Gastrocnemius medialis (tissue), 4 donors: ENCODE measurements at regions not wholly inside any gene's neighbourhood (a gene's known extent, or its start where the extent isn't known, plus 50 kb on each side); places are given as distances from the start of the nearest gene placed in this dataset.

ENCODE experiments used
- ATAC-seq, 2 donors: fragments of 150-250 bp; one replicate each; pipeline ENCODE4 v1.9.1; 2016
- DNase-seq, 2 donors: peaks; one replicate each; pipeline ENCODE4 v3.0.0-alpha.2; 2019
- H3K27ac ChIP-seq, 4 donors: fragments of 200-600 bp; sonication (generic); 1 replicate in 1 of 4; 2 replicates in 3 of 4; pipeline ENCODE4 v1.5.1; 2016 to 2018; ENCODE audit warnings: mild to moderate bottlenecking in 2 of 4, moderate library complexity in 1 of 4
- H3K27me3 ChIP-seq, 3 donors: fragments of 200-600 bp; sonication (generic) in 2 of 3; 1 replicate in 1 of 3; 2 replicates in 2 of 3; pipeline versions ENCODE4 v1.5.1 to v1.6.0; 2016 to 2019; ENCODE audit warnings: mild to moderate bottlenecking in 1 of 3, moderate library complexity in 1 of 3
- H3K36me3 ChIP-seq, 2 donors: fragments of 200-600 bp; sonication (generic) in 1 of 2; one replicate each; pipeline ENCODE4 v1.5.1; 2017 to 2018
- H3K4me1 ChIP-seq, 2 donors: fragments of 200-600 bp; sonication (generic) in 1 of 2; one replicate each; pipeline ENCODE4 v1.5.1; 2016 to 2017; ENCODE audit warnings: mild to moderate bottlenecking in 2 of 2
- H3K4me3 ChIP-seq, 4 donors: fragments of 200-600 bp; sonication (generic) in 3 of 4; 1 replicate in 1 of 4; 2 replicates in 3 of 4; pipeline ENCODE4 v1.5.1; 2016 to 2019; ENCODE audit warnings: mild to moderate bottlenecking in 2 of 4
- H3K9me3 ChIP-seq, 3 donors: fragments of 200-600 bp; sonication (generic) in 2 of 3; 1 replicate in 1 of 3; 2 replicates in 2 of 3; pipeline ENCODE4 v1.5.1; 2016 to 2019
- CTCF ChIP-seq, 5 experiments: fragments of 450-650 bp in 3 of 5; fragments of 200-600 bp in 2 of 5; sonication (generic) in 2 of 5; IDR thresholded peaks in 4 of 5; conservative IDR thresholded peaks in 1 of 5; 1 replicate in 4 of 5; 2 replicates in 1 of 5; pipeline ENCODE4 v1.5.1; 2016 to 2019; ENCODE audit warnings: antibody characterized with exemption in 5 of 5, mild to moderate bottlenecking in 3 of 5, moderate library complexity in 3 of 5
- POLR2A ChIP-seq, 2 donors: fragments of 450-650 bp; IDR thresholded peaks; one replicate each; pipeline ENCODE4 v1.6.1; 2017; ENCODE audit warnings: antibody characterized with exemption in 2 of 2, mild to moderate bottlenecking in 2 of 2, moderate library complexity in 2 of 2
- in situ Hi-C, 4 donors: fragments of 200-750 bp; cut with MboI; loops; one replicate each; pipeline versions ENCODE4 v1.15.0 to v1.8.0; 2017; ENCODE audit warnings: low sequenced_read_pairs in 4 of 4
- intact Hi-C: fragments of 100-400 bp; cut with DNase I; formaldehyde crosslinking; loops from one replicate; pipeline ENCODE4 v1.15.1; 2023; ENCODE audit warnings: low total_unique reads

GRCh38 chr10:107424628-107425027 lies 260.1 kb upstream of the SORCS1 start:
- TF ChIP-seq POLR2A (IDR thresholded peaks at IDR 0.05) (no peak), CTCF (IDR thresholded peaks at IDR 0.05 in 4 of 5, conservative IDR thresholded peaks at IDR 0.05 in 1 of 5) (no peak)
- H3K27ac ChIP-seq = no peak overlapping the region
- intact Hi-C loops = no loop called here
- no peaks in the 10 kb centered on the region for H3K9me3 ChIP-seq
- no peaks in the 10 kb centered on the region for H3K4me1 ChIP-seq
- no peaks in the 10 kb centered on the region for H3K27me3 ChIP-seq
- in situ Hi-C loops = no loop called here
- H3K36me3 ChIP-seq = no peaks in the 10 kb centered on the region
- no peak overlapping the region for H3K4me3 ChIP-seq
- no peak for DNase-seq
- no peak for ATAC-seq

- Histone ChIP-seq H3K9me3 (no peaks in the 10 kb centered on the region), H3K27me3 (no peaks in the 10 kb centered on the region), H3K4me3 (no peak overlapping the region), H3K27ac (no peak overlapping the region), H3K36me3 (no peaks in the 10 kb centered on the region), H3K4me1 (no peaks in the 10 kb centered on the region)
- TF ChIP-seq CTCF (IDR thresholded peaks at IDR 0.05 in 4 of 5, conservative IDR thresholded peaks at IDR 0.05 in 1 of 5) (no peak), POLR2A (IDR thresholded peaks at IDR 0.05) (no peak)
- in situ Hi-C loops (no loop called here), intact Hi-C loops (no loop called here)
- DNase-seq (no peak), ATAC-seq (no peak)
Observed at GRCh38 chr10:107423903-107424302, 259.4 kb upstream of the SORCS1 start.

- no peak for ATAC-seq
- Histone ChIP-seq H3K27ac (no peak overlapping the region), H3K4me3 (no peak overlapping the region), H3K36me3 (no peaks in the 10 kb centered on the region), H3K27me3 (no peaks in the 10 kb centered on the region), H3K4me1 (no peaks in the 10 kb centered on the region), H3K9me3 (no peaks in the 10 kb centered on the region)
- intact Hi-C loops (no loop called here), in situ Hi-C loops (no loop called here)
- DNase-seq = no peak
- TF ChIP-seq POLR2A (IDR thresholded peaks at IDR 0.05) (no peak), CTCF (IDR thresholded peaks at IDR 0.05 in 4 of 5, conservative IDR thresholded peaks at IDR 0.05 in 1 of 5) (no peak)
Observed at GRCh38 chr10:107422681-107423080, 258.2 kb upstream of the SORCS1 start.

GRCh38 chr10:107420196-107420595 lies 255.7 kb upstream of the SORCS1 start:
- ATAC-seq = no peak
- Histone ChIP-seq H3K4me3 (no peak overlapping the region), H3K4me1 (no peaks in the 10 kb centered on the region), H3K27me3 (no peaks in the 10 kb centered on the region), H3K36me3 (no peaks in the 10 kb centered on the region), H3K9me3 (no peaks in the 10 kb centered on the region), H3K27ac (no peak overlapping the region)
- DNase-seq = no peak
- intact Hi-C loops (no loop called here), in situ Hi-C loops (no loop called here)
- TF ChIP-seq POLR2A (IDR thresholded peaks at IDR 0.05) (no peak), CTCF (IDR thresholded peaks at IDR 0.05 in 4 of 5, conservative IDR thresholded peaks at IDR 0.05 in 1 of 5) (no peak)

GRCh38 chr10:107418085-107418806 lies 253.7 kb upstream of the SORCS1 start:
- Histone ChIP-seq H3K27me3 (no peaks in the 10 kb centered on the region), H3K4me1 (no peaks in the 10 kb centered on the region), H3K9me3 (no peaks in the 10 kb centered on the region), H3K27ac (no peak overlapping the region), H3K36me3 (no peaks in the 10 kb centered on the region), H3K4me3 (no peak overlapping the region)
- no peak for ATAC-seq
- intact Hi-C loops = no loop called here
- no peak for TF ChIP-seq CTCF (IDR thresholded peaks at IDR 0.05 in 4 of 5, conservative IDR thresholded peaks at IDR 0.05 in 1 of 5)
- TF ChIP-seq POLR2A (IDR thresholded peaks at IDR 0.05) = no peak
- in situ Hi-C loops = no loop called here
- no peak for DNase-seq
